Stimulated activated CD8-positive, alpha-beta memory T cell treated with anti-CD3 and anti-CD28 coated beads, Interleukin-15, amount 100 ng/mL, for 1 hour (primary cell): ENCODE measurements at regions not wholly inside any gene's neighbourhood (a gene's known extent, or its start where the extent isn't known, plus 50 kb on each side); places are given as distances from the start of the nearest gene placed in this dataset.

Source experiments
- DNase-seq: peaks from one replicate; pipeline ENCODE4 v3.0.0-alpha.2; 2020; ENCODE audit warnings: low read depth

DNA sequence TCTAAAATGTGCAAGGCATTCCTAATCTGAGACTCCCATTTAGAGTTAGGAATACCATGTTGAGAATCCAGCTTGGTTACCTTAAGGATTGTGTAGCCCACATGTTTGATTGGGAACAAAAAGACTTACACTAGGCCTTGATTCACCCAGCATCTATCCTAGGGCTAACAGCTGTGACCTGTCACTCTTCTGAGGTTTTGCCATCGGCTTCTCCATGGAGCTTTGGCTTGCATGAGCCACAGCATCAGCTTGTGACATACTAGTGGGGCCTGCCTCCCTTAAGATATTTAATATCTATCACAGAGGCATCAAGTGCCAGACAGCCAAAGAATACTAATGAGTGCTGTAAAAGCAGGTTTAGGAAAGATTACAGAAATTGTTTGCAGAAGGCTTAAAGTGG, 241.3 kb upstream of the UBE2E3 start:
- no peak for DNase-seq

DNA sequence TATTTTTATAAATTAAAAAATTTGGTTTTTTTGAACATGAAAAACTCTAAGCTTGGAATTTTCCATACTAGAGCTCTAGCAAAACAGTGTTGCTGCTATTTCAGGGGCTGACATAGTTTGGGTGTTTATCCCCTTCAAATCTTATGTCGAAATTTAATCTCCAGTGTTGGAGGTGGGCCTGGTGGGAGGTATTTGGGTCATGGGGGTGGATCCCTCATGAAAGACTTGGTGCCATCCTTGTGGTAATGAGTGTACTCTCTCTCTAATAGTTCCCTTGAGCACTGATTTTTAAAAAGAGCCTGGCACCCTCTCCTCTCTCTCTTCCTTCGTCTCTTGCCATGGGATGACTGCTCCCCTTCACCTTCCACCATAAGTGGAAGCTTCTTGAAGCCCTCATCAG, 244.6 kb upstream of the UBE2E3 start:
- no peak for DNase-seq

DNA sequence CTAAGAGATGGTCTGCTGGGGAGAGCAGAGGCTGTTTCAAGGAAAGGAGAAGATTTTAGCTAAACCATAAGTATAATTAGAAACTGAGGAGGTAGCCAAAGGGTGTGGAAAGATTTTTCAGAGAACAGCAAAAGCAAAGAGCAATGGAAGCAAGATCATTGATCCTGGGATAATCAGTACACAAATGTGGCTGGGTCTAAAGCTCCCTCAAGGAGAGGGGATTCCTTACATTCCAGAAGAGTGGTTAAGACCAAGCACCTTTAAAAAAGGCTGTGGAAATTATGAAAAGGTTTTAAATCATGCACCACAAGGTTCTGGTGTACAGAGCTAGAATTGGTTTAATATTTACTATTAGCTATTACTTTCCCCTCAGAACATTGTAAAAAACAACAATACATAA, 246.0 kb upstream of the UBE2E3 start:
- DNase-seq: no peak

DNA sequence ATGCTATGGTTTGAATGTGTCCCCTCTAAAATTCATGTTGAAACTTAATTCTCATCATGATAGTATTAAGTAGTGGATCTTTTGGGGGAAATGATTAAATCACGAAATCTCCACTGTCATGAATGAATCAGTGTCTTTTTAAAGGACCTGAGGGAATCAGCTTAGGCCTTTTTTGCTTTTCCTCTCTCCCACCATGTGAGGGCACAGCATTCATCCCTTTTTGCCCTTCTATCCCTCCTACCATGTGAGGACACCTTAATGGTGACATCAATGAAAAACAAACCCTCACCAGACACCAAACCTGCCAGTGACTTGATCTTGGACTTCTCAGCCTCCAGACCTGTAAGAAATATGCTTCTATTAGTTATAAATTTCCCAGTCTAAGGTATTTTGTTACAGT, 247.1 kb upstream of the UBE2E3 start:
- DNase-seq: no peak

DNA sequence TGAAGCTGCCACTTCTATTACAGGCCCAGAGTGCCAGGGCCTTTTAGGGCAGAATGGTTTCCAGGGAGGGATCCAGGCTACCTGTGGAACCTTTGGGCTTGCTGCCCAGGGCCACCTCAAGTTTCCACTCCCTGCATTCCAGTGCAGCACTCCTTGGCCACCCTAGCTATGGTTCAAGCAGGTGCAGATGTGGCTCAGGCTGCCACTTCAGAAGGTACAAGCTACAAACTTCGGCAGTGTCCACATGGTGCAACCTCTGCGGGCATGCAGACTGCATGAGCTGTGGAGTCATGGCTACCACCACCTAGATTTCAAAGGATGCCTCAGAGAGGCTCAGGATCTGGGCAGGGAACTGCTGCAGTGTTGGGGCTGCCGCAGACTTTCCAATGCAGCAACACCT, 248.1 kb upstream of the UBE2E3 start:
- no peak for DNase-seq

DNA sequence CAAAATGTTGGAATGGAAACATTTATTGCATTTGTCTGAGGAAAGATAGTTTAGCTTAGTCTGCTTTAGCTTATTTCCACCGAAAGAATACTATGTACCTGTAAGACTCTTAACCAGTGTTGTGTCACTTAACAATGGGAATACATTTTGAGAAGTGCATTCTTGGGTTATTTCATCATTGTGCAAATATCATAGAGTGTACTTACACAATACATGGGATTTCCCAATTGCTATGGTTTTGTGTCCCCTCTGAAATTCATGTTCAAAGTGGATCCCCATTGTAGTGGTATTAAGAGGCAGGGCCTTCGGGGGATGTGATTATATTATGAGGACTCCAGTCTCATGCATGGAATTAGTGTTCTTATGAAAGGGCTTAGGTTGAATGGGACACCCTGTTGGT, 249.4 kb upstream of the UBE2E3 start:
- DNase-seq: no peak

DNA sequence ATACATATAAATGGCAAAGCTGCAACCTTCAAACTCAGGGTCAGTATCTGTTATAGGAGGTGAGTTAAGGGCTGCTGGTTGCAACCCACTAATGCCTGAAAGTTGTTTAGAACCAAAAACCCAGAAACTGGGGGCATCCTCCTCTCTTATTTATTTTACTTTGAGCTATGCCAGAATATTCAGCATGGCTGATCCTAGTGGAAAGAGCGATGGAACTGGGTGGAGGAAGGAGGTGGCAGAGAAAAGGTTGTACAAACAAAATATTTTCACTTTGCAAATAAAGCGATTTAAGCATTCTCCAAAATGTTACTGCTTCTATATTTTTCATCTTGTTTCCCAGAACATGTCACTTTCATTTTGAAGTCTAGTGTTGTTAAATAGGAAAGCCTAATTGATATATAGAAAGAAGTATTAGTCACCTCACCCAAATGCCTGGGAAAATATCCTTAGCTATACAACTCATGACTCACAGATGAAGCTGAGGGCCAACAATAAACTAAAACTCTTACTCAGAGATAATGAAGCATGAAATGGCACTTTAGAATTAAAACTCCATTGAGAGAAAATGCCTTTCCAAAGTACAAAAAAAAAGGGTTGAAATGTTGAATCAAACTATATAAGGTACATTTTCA, 251.4 kb upstream of the UBE2E3 start:
- no peak for DNase-seq

DNA sequence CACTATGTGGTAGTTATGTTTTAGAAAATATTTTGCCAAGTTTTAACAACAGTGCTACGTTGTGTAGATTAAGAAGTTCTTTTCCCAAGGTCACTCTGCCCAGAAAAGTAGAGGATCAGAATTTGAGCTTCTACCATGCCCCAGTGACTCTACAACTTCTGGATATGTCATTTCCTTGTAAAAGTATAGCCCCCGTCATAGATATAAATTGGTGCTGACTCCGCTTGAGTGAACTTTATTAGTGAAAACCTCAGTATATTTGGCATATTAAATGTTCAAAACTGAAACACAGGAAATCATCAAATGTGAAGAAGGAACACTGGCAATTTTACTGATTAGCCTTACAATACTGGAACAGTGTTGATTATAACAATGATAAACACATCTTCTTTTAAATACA, 256.7 kb upstream of the UBE2E3 start:
- no peak for DNase-seq

DNA sequence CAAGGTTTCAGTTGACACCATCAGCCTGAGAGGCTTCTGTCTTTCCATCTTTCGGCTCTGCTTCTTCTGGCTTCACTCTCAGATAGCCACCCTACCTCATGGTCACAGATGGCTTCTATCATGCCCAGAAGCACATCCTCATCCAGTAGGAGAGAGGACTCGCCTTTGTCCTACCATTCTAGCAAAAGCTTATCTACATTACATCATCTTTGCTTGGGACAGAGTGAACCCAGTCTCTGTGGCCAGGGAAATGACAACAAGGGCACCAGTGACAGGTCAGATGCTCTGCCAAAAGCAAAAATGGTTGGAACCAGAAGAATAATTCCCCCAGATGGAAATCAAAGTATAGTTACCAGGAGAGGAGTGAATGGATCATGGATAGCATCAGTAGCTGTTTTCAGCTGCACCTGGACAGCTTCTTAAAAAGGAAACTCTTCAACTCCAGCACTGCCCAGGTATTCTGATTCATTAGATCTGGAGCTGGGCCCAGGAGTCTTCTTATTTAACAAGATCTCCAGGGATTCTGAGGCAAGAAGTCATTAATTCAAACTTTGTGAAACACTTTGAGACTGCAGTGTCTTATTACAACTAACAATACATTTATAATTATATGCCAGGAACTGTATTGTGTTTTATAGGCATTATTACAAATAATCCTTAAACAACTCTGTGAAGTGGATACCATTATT, 257.7 kb upstream of the UBE2E3 start:
- no peak for DNase-seq

DNA sequence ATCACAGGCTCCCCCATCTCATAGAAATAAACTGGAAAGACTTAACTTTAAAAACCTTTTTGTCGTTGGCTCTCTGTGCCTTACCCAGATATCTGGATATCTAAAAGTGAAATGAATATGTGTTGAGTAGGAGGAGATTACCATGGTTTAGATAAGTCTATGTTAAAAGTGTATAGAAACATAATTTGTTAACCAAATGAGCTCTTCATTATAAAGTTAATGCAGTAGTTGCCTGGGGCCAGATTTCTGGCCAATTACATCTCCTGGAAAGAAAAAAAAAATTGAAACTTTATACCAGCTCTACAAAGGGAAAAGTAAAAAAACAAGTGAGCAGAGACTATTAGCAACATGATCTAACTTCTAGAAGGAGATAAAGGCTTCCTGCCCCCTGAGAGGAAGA, 259.6 kb upstream of the UBE2E3 start:
- no peak for DNase-seq

DNA sequence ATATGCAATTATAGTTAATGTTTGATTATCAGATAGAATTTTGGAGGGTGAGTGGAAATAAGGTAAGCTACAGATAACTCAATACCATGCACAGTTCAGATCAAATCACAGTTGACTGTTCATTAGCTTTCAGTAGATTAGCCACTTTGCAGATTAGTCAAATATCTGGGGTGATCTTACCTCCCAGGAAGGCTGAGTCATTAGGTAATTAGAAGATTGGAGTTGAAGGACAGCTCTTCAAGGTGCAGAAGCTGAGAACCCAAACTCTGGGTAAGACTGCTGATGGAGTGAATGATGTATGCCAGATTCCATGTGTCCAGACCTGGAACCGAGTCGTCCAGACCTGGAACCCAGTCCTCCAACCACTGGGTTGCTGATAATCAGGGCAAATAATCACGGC, 262.8 kb upstream of the UBE2E3 start:
- no peak for DNase-seq

DNA sequence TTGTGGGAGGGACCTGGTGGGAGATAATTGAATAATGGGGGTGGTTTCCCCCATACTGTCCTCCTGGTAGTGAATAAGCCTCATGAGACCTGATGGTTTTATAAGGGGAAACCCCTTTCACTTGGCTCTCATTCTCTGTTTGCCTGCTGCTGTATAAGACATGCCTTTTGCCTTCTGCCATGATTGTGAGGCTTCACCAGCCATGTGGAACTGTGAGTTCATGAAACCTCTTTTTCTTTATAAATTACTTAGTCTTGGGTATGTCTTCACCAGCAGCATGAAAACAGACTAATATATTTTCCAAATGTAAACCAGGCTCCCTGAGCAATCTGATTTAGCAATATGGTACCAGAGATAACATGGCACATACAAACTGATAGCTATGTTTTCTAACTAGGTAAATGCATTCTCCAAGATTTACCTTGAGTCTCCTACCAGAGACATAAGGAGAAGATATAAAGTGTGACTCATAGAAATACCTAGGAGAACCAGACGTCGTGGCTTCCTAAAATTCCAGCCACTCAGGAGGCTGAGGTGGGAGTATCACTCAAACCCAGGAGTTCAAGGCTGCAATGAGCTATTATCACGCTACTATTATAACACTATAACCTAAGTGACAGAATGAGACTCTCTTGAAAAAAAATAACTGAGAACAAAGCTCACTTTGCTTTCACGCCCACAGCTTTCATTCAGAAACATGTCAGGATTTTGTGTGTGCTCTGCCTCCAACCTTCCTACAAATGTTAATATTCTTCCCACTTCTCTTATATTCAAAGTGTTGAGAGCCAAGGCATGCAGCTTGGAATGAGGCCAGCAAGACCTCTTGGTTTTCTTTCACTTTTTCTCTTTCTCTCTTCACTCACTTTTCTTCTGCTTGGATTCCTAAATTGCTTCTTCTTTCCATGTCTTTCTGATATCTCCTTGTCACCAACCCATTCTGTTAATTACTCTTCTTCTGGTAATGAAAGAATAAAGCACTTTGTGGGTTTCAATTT, 263.9 kb upstream of the UBE2E3 start:
- DNase-seq: no peak

DNA sequence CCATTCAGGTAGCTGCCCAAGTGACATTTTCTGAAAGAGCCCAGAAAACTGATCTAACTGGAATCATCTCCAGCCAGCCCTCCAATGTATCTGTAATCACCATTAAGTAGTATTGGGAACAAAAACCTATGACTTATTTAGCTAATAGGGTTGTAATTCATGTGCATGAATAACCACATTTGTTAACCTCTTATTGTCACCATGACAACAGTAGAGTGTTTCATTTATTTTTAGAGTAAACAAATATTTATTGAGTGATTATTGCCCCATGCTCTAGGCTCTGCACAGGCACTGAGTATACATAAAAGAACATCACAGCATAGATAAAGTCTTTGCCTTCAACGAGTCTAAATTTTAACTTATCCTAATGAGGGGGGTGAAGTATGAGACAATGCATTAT, 265.4 kb upstream of the UBE2E3 start:
- no peak for DNase-seq

DNA sequence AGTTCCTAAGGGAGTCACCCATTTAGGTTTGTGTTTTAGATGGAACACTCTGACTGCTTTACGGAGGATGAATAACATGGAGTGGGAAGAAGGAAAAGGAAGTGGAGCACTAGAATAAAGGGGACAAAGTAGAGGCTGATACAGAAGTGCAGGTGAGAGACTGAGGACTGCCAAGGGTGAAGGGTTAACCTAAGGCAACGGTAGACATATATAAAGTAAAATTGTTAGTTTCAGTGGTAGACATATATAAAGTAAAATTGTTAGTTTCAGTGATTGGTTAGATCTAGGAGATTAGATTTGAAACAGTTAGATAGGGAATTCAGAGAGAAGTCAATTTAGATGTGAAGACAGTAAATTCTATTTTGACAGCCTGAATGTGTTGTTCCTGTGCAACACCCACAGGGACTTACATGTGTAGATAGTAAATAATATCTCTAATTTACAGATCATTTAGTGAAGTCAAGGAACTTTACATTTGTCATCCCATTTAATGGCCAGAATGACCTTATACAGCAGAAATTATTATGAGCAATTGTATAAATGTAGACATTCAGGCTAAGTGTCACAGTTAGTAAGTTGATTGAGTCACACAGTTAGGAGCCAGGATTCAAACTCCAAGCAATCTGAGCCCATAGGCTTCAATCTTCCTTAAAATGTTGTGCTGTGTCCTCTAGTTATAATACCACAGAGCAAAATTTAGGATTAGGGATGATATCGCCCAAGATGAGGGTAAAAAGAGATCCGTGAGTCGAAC, 270.8 kb upstream of the UBE2E3 start:
- no peak for DNase-seq

DNA sequence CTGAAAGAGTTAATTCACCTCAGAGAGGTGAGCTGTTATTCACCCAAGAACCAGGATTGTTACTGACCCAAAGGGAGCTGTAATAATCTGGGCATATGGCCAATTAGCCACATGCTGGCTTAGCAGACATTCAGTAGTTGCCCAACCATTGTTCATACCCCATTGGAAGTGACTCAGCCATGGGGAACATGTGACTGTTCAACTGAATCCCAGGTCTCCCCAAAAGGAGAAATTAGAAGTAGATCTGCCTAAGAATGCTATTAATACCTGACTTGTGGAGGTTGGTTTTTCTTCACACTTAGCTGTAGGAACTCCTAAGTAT, 272.6 kb upstream of the UBE2E3 start:
- DNase-seq: no peak

DNA sequence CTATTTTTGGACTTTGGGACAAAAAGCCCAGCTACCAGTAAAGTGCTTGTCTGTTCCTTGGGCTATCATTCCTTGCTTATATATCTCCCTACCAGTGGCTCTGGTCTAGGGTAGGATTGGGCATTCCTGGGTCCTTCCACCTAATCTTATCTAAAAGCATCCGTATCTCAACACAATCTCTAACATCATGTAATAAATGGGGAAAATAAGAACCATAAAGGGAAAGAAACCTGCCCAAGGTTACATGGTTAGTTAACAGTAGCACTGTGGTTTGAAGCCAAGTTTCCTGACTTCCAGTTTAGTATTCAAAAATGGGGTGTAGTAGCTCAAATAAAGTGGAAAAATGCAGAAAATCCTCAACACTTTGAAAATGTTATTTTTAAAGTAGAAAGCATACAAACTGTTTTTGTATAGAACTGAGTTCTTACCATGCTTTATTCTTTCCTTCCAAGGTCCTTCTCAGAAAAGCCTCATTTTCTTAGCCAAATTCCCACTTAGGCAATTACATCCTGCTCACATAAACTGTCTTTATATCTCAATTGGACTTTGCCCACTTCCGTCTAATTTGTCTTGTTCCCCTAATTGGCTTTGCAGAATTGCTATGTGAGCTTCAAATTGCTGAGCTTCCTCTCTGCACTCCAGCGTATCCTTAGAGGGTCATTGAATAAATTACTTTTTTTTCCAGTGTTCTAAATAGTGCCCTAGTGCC, 273.1 kb upstream of the UBE2E3 start:
- no peak for DNase-seq

DNA sequence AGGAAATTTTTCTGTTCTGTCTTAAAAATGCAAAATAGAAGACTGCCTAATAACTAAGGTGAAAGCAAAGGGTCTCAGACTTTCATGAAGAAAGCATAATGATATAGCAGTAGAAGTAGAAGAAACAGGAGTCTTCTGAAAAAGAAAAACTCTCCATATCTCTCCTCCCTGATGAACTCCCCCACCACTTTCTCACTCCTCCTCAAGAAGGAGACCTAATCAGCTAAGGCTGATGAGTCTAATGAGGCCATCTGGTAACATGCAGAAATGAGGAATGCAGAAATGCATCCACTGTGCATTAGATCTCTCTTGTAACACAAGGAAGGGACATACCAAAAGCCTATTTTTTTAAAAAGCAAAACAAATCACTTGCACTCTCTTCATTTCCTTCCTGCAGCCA, 273.7 kb upstream of the UBE2E3 start:
- no peak for DNase-seq

DNA sequence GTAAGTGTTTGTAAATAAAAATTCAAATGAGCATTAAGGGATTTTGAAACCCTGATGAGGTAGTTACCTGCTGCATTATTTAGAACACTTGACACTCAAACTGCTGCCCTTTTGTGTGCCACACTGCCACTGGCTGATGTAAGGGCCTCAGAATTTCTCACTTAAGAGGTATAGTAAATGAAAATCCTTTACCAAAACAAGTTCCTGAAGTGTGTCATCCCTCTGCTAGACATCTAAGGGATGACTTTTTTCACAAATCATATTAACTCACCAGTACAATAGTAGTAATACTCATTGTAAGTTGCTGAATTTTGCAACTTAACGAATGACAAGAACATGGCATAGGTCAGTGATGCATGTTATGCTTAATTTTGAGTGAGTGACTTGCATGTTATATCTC, 274.9 kb upstream of the UBE2E3 start:
- no peak for DNase-seq

DNA sequence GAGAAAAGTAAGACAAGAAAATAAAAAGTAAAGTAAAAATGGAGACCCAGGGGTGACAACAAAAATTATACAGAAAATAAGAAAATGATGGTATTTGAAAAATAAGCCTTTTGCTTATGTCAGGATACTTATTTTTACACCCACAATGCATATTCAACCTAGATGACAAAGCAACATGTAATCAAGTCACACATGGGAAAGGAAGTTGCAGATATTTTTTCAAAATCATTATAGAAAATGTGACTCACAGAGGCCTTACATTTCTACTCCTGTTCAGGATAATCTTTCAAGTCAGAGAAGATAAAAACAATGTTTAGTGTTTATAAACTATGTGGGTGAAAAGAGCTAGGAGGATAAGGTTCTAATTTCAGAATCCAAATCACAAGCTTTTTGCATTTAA, 275.3 kb upstream of the UBE2E3 start:
- no peak for DNase-seq

DNA sequence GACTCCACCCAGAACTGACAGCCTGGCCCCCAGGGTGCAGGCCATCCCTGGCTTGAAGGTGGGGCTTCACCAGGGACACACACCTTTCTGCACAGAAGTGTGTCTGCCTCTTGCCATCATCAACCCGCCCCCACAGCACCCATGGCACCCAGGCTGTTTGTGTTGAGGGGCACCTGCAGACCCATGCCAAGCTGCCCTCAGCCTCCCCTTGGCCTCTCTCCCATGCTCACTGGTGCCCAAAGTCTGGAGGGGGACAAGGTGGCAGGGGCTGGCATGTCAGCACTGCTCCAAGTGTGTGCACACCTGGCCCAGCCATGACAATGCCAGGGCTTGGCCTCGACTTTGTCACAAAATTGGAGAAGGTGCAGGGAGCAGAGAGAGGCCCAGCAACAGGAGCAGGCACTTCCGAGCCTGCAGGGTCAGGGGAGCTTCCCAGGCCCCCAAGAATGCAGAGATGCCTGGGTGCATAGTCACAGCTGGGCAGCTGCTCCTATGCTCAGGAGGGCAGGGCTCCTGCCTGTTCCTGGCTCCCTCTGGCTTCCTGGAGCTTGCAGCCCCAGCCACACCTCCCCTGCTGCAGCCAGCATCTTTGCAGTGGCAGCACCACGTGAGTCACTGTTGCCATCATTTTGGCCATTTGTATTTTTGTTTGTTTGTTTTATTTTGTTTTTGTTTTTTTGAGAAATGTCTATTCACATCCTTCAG, 280.6 kb upstream of the UBE2E3 start:
- DNase-seq: no peak

DNA sequence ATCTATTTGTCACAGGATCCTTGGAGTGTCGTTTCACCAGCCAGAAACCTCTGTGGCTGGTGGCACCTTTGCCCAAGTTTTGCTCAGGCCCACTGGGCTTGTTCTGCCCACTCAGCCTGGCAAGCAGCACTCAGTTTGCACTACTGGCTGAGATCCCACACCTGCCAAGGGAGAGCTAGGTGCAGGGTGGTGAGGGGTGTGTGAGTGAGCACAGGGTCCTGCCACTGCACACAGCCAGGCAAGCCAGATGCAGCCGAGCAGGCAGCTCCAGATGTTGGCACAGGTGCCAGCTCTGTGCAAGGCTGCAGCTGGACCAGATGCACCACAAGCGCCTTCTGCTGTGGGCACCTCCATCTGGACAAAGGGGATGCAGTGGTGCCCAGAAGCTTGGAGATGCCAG, 281.7 kb upstream of the UBE2E3 start:
- DNase-seq: no peak
